Tibial nerve (tissue), 4 donors: ENCODE measurements at regions not wholly inside any gene's neighbourhood (a gene's known extent, or its start where the extent isn't known, plus 50 kb on each side); places are given as distances from the start of the nearest gene placed in this dataset.

Experiments used
- DNase-seq, 2 donors: peaks; one replicate each; pipeline ENCODE4 v3.0.0-alpha.2; 2019; ENCODE audit warnings: low spot score in 2 of 2
- H3K27ac ChIP-seq, 4 donors: fragments of 200-600 bp; sonication (generic) in 3 of 4; one replicate each; pipeline ENCODE4 v1.5.1; 2017 to 2019; ENCODE audit warnings: mild to moderate bottlenecking in 1 of 4
- H3K27me3 ChIP-seq, 2 donors: fragments of 200-600 bp; sonication (generic) in 1 of 2; one replicate each; pipeline versions ENCODE4 v1.5.1 to v1.6.0; 2017 to 2019
- H3K36me3 ChIP-seq, 3 donors: fragments of 200-600 bp; sonication (generic); one replicate each; pipeline ENCODE4 v1.5.1; 2018 to 2019
- H3K4me1 ChIP-seq, 4 donors: fragments of 200-600 bp; sonication (generic) in 3 of 4; one replicate each; pipeline ENCODE4 v1.5.1; 2017 to 2019
- H3K4me3 ChIP-seq, 4 donors: fragments of 200-600 bp; sonication (generic) in 3 of 4; one replicate each; pipeline ENCODE4 v1.5.1; 2017 to 2019; ENCODE audit warnings: mild to moderate bottlenecking in 1 of 4, moderate library complexity in 1 of 4
- H3K9me3 ChIP-seq, 4 donors: fragments of 200-600 bp; sonication (generic) in 3 of 4; one replicate each; pipeline ENCODE4 v1.5.1; 2017 to 2019
- EP300 ChIP-seq, 2 donors: sonication (generic); formaldehyde crosslinking; IDR thresholded peaks; one replicate each; pipeline ENCODE4 v1.6.1; 2017; ENCODE audit warnings: antibody characterized with exemption in 2 of 2, mild to moderate bottlenecking in 1 of 2
- POLR2A ChIP-seq, 2 donors: fragments of 450-650 bp; IDR thresholded peaks; one replicate each; pipeline ENCODE4 v1.6.1; 2017; ENCODE audit warnings: antibody characterized with exemption in 2 of 2, mild to moderate bottlenecking in 2 of 2, moderate library complexity in 2 of 2
- WGBS, 2 donors: methylation state at CpG; one replicate each; pipeline ENCODE4 v1.1.5; 2018; 5-methylcytosine and 5-hydroxymethylcytosine counted together
- TF ChIP-seq, protein P1 (sequence below), 5 experiments: fragments of 200-600 bp in 3 of 5; fragments of 450-650 bp in 2 of 5; sonication (generic) in 3 of 5; IDR thresholded peaks; one replicate each; pipeline ENCODE4 v1.5.1; 2016 to 2019; ENCODE audit warnings: antibody characterized with exemption in 5 of 5, mild to moderate bottlenecking in 3 of 5, moderate library complexity in 2 of 5

DNA sequence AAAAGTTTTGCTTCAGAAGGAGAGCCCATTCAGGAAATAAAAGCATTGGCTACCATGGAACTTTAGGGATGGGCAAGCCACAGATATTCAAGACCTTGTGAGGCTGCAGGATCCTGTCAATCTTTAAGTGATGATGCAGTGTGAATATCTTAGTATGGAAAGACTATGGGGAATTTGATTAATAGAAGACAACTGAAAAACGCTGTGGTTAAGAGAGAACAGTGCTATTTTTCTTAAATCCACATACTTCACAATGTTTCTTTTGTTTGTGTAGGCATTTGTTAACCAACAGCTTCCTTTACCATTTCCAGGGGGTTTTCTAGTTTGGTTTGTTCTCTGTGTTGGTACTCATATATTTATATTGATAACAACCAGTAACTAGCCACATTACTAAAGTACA is 90.3 kb downstream of the TMEM212 start:
- no peak for DNase-seq
- TF ChIP-seq EP300 (IDR thresholded peaks at IDR 0.05) (no peak), POLR2A (IDR thresholded peaks at IDR 0.05) (no peak)
- no peaks in the 10 kb centered on the region for H3K4me1 ChIP-seq
- no peaks in the 10 kb centered on the region for H3K9me3 ChIP-seq
- H3K36me3 ChIP-seq = no peaks in the 10 kb centered on the region
- no peak overlapping the region for H3K27ac ChIP-seq
- no peak overlapping the region for H3K4me3 ChIP-seq
- no peaks in the 10 kb centered on the region for H3K27me3 ChIP-seq
- WGBS, 2 donors = 43 to 61% methylated on average over 1 of the region's 1 CpG

DNA sequence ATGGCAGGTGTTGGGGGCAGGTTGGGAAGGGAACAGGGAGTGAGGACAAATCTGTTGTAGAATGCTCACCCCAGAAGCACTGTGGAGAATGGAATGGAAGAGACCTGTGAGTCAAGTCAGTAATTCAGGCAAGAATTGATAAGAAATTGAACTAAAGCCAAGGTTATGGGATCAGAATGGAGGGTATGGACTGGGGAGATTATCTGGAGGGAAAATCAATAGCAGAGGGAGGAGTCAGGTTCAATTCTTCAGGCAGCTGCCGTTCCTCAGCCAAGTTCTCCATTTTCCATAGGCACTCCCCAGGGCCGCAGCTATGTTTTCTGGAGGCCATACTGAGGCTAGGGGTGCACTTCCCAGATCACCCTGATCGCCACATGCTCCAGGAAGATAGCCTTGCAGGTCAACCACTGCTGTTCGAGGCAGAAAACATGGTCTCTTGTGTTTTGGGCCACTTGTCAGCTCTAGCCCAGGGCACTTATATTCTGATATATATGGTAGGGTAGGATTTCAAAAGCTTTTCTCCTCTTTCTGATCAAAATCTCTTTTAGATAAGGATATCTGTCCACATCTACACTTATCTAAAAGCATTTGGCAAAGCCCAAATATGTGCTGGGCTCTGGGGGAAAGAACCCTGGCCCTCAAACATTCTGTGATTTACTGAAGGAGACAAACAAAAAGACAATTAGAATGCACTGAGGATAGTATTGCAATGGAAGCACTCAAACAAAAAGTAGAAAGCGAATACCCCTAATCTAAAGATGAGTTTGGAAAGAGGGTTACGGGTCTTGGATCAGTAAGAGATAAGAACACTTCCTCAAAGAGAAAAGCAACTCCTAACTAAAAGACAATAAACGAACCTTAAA is 92.3 kb downstream of the TMEM212 start:
- Histone ChIP-seq H3K9me3 (no peaks in the 10 kb centered on the region), H3K36me3 (no peaks in the 10 kb centered on the region), H3K4me3 (no peak overlapping the region), H3K27ac (no peak overlapping the region), H3K27me3 (no peaks in the 10 kb centered on the region), H3K4me1 (no peaks in the 10 kb centered on the region)
- 76 to 79% methylated on average over 7 of the region's 7 CpGs for WGBS, 2 donors
- DNase-seq = no peak
- TF ChIP-seq, protein P1, sequence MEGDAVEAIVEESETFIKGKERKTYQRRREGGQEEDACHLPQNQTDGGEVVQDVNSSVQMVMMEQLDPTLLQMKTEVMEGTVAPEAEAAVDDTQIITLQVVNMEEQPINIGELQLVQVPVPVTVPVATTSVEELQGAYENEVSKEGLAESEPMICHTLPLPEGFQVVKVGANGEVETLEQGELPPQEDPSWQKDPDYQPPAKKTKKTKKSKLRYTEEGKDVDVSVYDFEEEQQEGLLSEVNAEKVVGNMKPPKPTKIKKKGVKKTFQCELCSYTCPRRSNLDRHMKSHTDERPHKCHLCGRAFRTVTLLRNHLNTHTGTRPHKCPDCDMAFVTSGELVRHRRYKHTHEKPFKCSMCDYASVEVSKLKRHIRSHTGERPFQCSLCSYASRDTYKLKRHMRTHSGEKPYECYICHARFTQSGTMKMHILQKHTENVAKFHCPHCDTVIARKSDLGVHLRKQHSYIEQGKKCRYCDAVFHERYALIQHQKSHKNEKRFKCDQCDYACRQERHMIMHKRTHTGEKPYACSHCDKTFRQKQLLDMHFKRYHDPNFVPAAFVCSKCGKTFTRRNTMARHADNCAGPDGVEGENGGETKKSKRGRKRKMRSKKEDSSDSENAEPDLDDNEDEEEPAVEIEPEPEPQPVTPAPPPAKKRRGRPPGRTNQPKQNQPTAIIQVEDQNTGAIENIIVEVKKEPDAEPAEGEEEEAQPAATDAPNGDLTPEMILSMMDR (IDR thresholded peaks at IDR 0.05) = no peak
- TF ChIP-seq EP300 (IDR thresholded peaks at IDR 0.05) (no peak), POLR2A (IDR thresholded peaks at IDR 0.05) (no peak)

DNA sequence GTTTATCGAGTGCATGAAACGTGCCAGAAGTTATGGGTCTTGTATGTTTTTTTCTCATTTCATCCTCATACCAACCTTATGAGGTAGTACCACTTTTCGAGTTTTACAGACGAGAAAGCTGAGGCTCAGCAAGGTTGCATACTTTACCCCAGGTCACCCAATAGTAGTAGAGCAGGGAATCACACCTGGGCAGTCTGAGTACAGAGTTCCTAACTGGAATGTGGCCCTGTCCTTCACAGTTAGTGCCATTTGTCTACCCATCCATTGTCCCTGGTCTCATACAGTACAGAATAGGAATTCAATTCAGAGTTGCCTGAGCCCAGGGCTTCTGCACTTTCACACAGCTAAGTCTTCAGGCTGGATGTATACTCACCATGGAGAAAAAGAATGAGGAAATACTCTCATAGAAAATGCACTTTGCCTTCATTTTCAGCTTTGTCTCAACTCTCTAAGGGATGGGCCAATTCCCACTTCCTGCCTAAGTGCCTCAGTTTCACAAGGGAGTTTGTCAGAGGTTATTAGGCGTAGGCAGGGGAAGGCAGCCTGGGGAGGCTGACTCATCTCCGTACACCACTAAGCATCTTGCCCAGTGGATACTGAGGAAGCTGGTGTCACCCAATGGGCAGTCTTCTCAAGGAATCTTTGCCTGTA is 93.2 kb downstream of the TMEM212 start:
- no peak for DNase-seq
- no peak overlapping the region for H3K4me3 ChIP-seq
- no peak overlapping the region for H3K27ac ChIP-seq
- 78 to 80% methylated on average over 6 of the region's 6 CpGs for WGBS, 2 donors
- no peaks in the 10 kb centered on the region for H3K9me3 ChIP-seq
- H3K36me3 ChIP-seq = no peaks in the 10 kb centered on the region
- H3K27me3 ChIP-seq = no peaks in the 10 kb centered on the region
- TF ChIP-seq POLR2A (IDR thresholded peaks at IDR 0.05) (no peak), EP300 (IDR thresholded peaks at IDR 0.05) (no peak)
- TF ChIP-seq, protein P1 (IDR thresholded peaks at IDR 0.05) = no peak
- H3K4me1 ChIP-seq = no peaks in the 10 kb centered on the region

DNA sequence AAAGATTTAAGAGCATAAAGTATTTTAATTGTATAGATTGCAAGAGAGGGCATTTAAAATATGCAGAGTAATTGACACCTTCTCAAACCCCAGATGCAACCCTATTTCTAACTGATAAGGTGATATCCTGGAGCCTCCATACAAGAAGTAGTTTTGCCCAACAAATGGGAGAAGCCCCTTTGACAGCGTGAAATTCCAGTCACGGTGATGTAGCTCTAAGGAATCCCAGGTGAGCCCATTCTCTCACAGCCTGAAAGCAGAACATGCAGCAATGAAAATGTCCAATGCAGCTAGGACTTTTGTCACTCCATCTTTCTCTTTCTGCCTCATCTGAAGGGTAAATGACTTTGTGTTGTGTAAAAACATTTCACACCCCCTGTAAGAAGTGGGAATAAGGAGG is 96.4 kb downstream of the TMEM212 start:
- no peaks in the 10 kb centered on the region for H3K36me3 ChIP-seq
- WGBS, 2 donors = 92 to 97% methylated on average over 2 of the region's 2 CpGs
- DNase-seq = no peak
- no peaks in the 10 kb centered on the region for H3K9me3 ChIP-seq
- TF ChIP-seq POLR2A (IDR thresholded peaks at IDR 0.05) = no peak
- TF ChIP-seq EP300 (IDR thresholded peaks at IDR 0.05) = no peak
- TF ChIP-seq, protein P1 (IDR thresholded peaks at IDR 0.05) = no peak
- peaks cover 0 to 7% (median 0%) of the 10 kb centered on the region in 4 donors for H3K4me1 ChIP-seq
- H3K4me3 ChIP-seq = no peak overlapping the region
- no peaks in the 10 kb centered on the region for H3K27me3 ChIP-seq
- no peak overlapping the region for H3K27ac ChIP-seq

DNA sequence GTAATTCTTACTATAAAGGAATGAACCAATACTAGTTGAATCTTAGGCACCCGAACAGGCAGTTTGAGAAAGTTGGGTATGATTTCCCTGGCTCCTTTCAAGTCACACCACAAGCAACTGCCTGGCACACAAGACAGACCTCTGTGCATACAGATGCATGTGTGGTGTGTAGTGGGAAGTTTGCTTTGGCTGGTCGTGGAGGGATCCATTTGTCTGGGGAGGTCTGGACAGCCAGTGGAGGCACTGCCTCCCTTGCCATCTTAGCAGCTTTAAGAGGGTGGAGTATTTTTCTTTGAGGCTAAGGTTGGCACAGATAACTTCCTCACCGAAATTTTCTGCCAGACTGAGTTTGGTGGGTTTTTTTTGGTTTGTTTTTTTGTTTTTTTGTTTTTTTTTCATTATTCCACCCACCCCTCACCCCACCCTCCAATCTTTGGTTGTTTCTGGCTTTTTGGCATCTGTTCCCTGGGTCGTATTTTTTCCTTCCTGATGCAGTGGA is 97.1 kb downstream of the TMEM212 start:
- Histone ChIP-seq H3K4me1 (peaks cover 0 to 9% (median 0%) of the 10 kb centered on the region in 4 donors), H3K9me3 (no peaks in the 10 kb centered on the region), H3K27me3 (no peaks in the 10 kb centered on the region), H3K27ac (no peak overlapping the region), H3K36me3 (no peaks in the 10 kb centered on the region), H3K4me3 (no peak overlapping the region)
- 17 to 37% methylated on average over 4 of the region's 4 CpGs for WGBS, 2 donors
- TF ChIP-seq, protein P1 (IDR thresholded peaks at IDR 0.05) = no peak
- TF ChIP-seq POLR2A (IDR thresholded peaks at IDR 0.05) (no peak), EP300 (IDR thresholded peaks at IDR 0.05) (no peak)
- DNase-seq = no peak
